Activated T-helper 1 cell treated with Interleukin-2 at 50 U/mL for 16 hours (primary cell): ENCODE measurements at regions not wholly inside any gene's neighbourhood (a gene's known extent, or its start where the extent isn't known, plus 50 kb on each side); places are given as distances from the start of the nearest gene placed in this dataset.

Source experiments
- DNase-seq: peaks from one replicate; pipeline ENCODE4 v3.0.0-alpha.2; 2020; ENCODE audit warnings: low read depth

- DNase-seq = no peak
Observed at GRCh38 chr6:139923964-139924475, 549.6 kb upstream of the CITED2 start.

DNA sequence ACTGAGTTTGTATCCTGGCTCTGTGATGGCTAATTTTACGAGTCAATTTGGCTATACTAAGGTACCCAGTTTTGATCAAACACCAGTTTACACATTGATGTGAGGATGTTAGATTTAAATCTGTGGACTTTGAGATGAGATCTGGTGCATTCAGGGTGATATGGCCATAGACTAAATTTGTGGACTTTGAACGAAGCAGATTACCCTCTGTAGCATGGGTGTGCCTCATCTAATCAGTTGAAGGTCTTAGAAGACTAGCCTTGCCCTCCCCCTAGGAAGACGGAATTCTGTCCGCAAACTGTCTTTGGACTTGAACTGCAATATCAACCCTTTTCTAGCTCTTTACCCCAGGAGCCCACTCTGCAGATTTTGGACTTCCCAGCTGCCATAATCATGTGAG is 547.8 kb upstream of the CITED2 start:
- no peak for DNase-seq

DNA sequence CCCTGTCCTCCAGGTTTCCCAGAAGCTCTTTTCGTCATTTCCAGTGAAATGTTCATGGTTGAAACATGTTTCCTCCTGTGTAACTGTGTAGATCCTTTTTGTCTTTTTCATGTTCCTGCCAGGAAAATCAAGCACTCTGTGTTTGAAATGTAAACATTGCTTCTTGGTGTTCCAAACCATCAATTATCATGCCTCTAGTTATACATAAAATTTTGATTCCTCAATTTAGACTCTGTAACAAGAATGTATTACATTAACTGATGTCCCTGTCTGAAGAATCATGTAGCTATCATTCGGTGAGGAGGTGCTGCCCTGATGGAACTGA is 546.3 kb upstream of the CITED2 start:
- DNase-seq = no peak

DNA sequence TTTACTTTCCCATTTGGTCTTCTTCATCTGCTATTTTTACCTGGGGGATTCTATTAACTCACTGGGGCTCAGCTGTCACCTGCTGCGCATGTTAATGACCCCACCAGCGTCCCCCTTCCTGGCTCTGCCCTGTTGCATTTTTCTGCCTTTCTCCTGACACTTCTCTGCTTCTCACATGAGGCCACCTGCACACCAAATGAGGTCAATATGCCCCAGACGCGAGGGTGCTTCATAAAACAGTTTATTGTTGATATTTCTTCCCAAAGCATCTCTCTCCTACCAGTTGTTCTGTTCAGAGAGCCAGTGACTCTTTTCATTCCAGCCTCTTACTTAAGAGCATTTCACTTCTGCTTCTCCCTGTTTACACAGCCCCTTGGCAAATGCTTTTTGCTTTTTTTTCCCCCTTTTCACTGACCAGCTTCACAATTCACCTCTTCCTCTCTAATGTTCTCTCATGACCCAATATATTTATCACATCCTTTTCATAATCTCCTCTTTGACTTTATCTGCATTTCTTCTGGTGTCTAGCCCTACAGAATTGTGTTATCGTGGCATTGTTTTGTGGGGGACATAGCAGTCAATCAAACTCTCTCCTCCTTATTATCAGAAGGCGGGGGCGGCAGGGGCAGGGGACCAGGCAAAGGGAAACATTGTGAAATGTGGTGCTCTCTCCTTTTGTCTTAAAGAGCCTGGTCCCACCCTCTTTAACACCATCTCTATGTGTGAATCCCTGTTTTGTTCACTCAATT is 545.8 kb upstream of the CITED2 start:
- DNase-seq = no peak

- DNase-seq = no peak
Observed at GRCh38 chr6:139919107-139920026, 544.9 kb upstream of the CITED2 start.

DNA sequence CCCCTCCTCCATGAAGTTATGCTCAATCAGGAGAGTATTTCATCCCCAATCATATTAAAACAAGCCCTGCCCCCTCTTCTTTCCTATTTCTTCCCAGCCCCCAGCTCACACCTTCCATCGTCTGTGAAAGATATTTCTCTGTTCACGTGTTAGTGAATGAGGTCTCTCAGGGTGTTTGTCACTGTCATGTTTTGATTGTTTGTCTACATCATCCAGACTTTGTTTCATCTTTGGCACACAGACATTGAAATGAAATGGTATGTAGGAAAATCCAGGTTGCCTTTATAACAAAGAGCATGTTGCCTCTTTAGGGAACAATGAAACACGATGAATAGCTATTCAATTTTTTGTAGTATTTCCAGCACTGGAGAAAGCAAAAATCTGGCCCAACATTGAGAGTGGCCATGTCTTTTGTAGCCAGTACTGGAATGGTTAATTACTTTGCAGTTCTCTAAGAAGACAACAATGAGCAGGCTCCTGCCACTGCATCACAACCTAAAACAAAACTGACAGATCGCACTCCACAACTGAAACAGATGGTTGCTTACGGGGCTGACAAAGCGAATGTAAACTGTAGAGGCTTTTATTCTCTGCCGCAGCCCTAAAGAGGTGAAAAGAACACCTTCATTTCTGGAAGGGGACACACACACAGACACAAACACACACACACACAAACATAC is 543.6 kb upstream of the CITED2 start:
- no peak for DNase-seq

- no peak for DNase-seq
Observed at GRCh38 chr6:139914910-139915309, 540.5 kb upstream of the CITED2 start.

DNA sequence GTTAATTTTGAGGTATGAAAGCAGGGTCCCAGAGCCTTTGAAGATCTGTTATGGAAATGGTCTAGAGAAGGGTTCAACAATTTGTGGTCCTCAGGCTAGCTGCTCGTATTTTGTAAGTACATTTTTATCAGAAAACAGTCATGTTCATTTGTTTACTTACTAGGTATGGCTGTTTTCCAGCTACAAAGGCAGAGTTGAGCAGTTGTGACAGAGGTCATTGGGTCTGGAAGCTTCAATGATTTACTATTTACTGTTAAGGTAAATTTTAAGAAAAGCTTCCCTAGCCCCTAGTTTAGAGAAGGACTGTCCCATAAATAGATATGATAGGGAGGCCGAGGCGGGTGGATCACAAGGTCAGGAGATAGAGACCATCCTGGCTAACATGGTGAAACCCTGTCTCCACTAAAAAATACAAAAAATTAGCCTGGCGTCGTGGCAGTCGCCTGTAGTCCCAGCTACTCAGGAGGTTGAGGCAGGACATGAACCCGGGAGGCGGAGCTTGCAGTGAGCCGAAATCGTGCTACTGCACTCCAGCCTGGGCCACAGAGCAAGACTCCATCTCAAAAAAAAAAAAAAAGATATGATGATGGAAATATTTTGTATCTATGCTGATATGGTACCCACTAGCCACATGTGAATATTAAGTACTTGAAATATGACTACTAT is 538.4 kb upstream of the CITED2 start:
- DNase-seq = no peak

DNA sequence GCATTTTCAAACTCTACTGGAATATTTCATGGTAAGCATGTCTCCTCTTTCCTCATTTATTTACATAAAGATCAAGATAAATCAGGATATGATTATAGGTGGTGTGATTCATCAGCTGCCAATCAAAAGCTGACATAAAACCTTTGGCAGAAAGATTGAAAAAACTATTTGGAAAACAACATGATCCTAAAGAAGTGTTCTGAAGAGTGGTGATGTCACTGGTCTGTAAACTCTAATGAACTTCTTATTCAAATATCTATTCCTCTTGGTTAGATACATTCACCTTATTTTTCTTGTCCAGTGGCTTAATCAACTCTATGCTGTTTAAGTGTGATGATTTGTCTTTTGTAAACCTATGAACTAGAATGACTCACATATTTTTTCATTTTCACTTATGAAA is 535.5 kb upstream of the CITED2 start:
- DNase-seq = no peak

DNA sequence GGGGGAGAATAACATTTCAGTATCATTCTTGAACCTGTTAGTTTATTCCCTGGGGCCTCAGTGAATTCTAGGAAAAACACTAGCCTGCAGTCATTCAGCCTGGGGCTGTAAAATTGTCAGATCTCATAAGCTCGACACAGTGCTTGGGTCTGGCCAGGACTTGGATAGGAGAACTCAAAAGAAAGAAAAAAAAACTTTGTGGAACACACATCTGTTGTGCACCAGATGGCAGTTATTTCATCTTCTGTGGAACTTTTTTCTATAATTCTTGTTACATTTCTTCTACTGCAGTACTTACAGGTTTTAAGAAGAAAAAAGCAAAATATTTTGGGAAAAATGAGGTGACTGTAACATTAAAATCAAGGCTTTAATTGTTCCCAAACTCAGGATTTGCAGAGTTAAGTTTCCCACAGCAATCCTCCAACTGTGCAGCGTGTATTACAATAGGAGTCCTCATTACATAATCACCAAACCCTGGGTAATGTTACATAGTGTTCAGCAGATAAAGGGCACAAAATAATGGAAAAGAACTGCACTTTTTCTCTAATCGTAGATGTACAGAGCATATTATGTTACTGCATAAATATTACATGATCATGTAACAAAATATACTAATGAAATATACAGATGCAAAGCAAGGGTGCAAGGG is 531.1 kb upstream of the CITED2 start:
- no peak for DNase-seq

DNA sequence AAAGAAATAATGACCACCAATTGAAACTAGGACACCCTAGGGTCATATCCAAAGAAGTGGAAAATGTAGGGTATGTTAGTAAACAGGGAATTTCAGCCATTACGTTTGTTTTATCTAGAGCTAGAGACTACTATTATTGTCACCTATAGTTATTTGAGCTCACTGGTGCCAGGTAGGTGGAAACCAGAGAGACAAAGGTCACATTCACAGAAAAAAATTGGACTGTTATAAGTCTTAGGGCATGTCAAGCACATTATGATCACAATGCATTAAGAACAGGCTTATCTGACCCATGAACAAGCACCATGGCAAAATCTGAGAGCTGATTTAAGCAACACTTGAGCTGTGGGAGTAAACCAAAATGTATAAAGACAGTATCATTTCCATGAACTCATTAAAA is 530.1 kb upstream of the CITED2 start:
- no peak for DNase-seq

DNA sequence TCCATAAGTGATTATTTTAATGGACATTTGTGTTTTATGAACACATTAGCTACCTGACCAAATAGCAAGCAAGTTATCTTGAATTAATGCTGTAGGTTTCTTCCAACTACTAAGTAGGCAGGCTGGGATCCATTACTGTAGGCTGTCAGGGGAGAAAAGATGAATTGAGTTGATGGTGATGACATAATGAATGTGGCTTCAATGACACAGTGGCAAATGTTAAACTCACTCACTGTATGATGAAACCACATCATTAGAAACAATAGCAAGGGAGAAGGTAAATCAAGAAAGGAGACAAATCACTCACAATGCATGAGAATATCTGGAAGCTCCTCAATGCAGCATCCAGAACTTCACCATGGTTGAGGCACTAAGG is 529.7 kb upstream of the CITED2 start:
- DNase-seq = no peak

DNA sequence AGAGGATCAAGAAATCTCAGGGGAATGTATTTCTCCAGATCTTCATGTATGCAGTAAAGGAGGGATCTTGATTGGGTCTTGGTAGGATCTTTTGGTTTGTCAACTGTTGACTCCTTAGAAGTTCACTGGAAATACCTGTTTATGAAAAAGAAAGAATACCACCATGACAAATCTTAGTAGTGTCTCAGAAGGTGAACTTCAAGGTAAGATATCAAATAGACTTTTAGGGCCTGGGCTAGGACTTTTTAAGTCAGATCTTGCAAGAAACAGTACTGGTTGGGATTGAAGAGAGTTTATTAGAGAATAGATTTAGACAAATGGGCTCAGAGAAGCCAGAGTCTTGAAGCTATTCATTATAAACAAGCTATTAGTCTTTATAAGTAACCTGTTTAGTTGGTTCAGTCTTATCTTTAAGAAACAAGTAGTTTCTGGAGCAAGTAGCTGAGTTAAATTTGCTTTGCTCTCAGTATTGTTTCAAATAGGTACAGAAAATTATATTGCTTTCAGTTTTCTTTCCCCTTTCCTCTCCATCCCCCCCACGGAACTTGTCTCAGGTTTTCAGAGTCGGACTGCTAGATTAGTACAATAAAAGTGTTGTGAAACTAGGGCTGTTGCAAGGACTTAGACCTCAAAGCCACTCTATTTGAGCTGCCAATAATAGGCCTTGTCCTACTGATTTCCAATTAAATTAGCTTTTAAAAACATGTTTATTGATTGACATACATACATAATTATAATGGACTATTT is 529.1 kb upstream of the CITED2 start:
- no peak for DNase-seq

DNA sequence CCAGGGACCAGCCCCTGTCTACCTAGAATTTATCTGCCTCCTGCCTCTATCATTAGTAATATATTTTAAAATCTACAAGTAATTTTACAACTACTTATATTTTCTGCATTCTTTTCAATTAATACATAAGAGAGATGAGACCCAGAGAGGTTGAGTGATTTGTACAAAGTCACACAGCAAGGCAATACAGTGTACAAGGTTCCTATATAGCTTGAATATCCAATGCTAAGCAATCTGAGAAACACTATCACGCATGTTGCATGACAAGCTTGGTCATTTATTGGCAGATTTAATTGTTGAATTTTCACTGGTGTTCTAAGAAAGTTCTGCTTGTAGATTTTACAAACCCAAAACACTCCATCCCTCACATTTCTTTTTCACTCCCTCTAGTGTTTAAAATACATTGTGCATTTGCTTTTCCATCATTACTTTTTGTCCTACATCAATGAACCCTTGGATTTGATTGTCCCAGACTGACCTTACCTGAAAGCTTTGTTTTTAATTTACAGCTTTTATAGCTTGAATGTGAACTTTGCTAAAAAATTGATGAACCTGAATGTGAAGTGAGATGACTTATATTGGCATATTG is 520.9 kb upstream of the CITED2 start:
- DNase-seq = no peak

DNA sequence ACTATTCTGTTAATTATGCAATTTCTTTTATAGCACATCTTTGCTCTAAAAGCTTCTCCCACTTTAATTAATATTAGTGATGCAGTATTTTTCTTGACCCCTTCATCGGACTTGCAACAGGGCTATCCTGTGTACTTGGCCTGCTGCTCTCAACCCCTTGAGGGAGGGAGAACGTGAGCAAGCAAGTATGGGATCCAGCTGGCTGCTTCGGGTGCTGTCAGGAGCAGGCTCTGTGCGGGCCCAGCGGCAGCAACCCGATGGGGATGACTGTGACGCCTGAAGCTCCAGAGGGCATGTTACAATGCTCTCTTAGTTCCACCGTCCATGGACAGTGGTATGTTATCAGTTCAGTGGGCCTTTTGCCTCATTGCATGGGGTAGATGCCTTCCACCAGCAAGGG is 519.8 kb upstream of the CITED2 start:
- DNase-seq = no peak

DNA sequence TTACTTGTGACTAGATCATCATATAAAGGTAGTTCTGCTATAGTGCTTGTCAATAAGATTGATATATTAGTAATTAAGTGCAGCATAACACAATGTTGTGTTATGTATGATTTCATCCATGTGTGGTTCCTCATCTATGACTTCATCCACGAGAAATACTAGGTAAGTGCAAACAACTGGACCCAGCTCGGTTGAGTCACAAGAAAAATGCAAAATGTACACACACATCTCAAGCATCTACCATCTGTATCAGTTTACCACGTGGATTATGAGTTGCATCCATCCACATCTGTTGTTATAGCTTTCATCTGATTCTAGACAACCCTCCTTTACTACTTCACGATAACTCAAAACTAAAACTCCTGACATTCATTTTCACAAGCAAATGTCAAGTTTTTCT is 517.0 kb upstream of the CITED2 start:
- DNase-seq = no peak

DNA sequence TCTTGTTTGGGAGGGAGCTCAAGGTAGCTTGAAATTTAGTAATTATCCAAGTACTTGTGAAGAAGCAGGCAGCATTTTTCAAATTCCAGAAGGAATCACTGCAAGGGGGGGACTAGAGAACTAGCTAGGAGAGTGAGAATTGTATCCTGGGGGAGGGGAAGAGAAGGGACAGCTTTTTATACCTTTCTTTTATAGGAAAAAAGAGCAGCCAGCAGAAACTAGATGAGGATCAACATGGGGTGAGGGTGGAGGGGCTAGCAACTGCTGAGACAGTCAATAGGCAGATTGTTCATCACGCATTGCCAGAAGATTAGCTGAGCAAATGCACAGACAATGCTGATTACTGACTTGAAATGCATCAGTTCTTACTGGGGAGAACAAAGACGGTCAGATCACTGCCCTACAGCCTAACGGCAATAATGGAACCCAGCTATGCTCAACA is 514.3 kb upstream of the CITED2 start:
- no peak for DNase-seq

DNA sequence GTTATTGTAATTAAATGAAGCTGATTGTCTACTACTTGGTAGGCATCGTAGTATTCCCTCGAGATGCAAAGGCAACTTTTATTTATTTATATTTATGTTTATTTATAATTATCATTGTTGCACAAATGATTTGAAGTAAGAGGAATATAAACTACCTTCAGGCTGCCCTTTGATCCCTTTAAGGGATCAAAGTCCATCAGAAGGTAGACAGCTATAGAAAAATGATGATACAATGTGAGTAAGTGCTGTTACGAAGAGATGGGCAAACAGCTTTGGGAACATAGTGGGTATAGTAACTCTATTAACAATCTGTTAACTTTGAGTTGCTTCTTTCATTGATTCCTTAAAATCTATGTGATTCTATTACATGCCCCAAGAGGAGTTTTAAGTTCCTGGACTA is 512.8 kb upstream of the CITED2 start:
- no peak for DNase-seq

GRCh38 chr6:139886396-139886795 is 511.9 kb upstream of the CITED2 start:
- DNase-seq = no peak

- DNase-seq = no peak
Observed at GRCh38 chr6:139885909-139886308, 511.5 kb upstream of the CITED2 start.

DNA sequence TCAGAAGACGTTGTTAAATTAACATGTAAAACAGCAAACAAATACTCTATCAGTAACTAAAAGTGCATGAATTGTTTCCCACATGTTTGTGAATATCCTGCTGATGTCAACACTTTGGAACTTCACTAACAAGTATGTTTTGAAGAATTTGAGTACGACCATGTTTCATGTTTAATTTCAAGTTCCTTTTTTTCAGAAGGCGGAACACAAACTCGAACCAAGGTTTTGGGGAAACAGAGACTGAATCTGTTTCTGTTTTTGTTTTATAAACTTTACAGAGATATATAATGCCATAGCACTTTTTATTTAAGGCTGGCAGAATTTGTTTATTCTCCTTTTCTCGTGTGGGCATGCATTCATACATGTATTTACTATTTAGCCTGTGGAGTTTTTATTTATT is 509.3 kb upstream of the CITED2 start:
- DNase-seq = no peak
